H1 (cell line): ENCODE measurements at regions not wholly inside any gene's neighbourhood (a gene's known extent, or its start where the extent isn't known, plus 50 kb on each side); places are given as distances from the start of the nearest gene placed in this dataset.

ENCODE experiments used
- CTCF ChIA-PET: fragments of 300-600 bp; sonication (Branson Sonifier 250); formaldehyde crosslinking; loops from one replicate; lab custom pipeline; 2021; ENCODE audit not compliant: partially characterized antibody; lab: Charles Lee
- POLR2A ChIA-PET: fragments of 300-600 bp; sonication (Branson Sonifier 250); formaldehyde crosslinking; loops from one replicate; lab custom pipeline; 2021; ENCODE audit warnings: inconsistent platforms; ENCODE audit not compliant: partially characterized antibody; lab: Charles Lee
- DNase-seq, 2 experiments: peaks; one replicate each; pipeline versions ENCODE4 v3.0.0 to v3.0.0-alpha.2; 2010 to 2022; ENCODE audit warnings: low spot score in 2 of 2, low read depth in 1 of 2, mixed read lengths in 1 of 2
- FAIRE-seq: peaks from 2 replicates; lab custom pipeline; 2011; peaks lifted over from hg19 to GRCh38; lab: Jason Lieb, UNC
- H2AFZ ChIP-seq: 2 replicates; pipeline ENCODE4 v1.8.1; 2012; ENCODE audit warnings: low read length, inconsistent platforms
- H2AK5ac ChIP-seq: 2 replicates; pipeline ENCODE4 v1.6.1; 2013; ENCODE audit warnings: low read depth, low read length
- H2BK120ac ChIP-seq: replicated peaks from 2 replicates; pipeline ENCODE3; 2013; ENCODE audit warnings: low read depth, low read length, inconsistent platforms
- H2BK12ac ChIP-seq: 2 replicates; pipeline ENCODE4 v1.6.1; 2013; ENCODE audit warnings: low read depth, low read length
- H2BK15ac ChIP-seq: 2 replicates; pipeline ENCODE4 v1.6.1; 2013; ENCODE audit warnings: low read length
- H2BK20ac ChIP-seq: 2 replicates; pipeline ENCODE4 v1.6.1; 2013; ENCODE audit warnings: low read length
- H2BK5ac ChIP-seq: 2 replicates; pipeline ENCODE4 v1.6.1; 2013; ENCODE audit warnings: low read depth, low read length
- H3K14ac ChIP-seq: 2 replicates; pipeline ENCODE4 v1.6.1; 2013; ENCODE audit warnings: inconsistent platforms; ENCODE audit not compliant: insufficient read length
- H3K18ac ChIP-seq: 2 replicates; pipeline ENCODE4 v1.6.1; 2013; ENCODE audit warnings: low read length; ENCODE audit errors: extremely low read depth
- H3K23ac ChIP-seq: 2 replicates; pipeline ENCODE4 v1.6.1; 2013; ENCODE audit warnings: inconsistent platforms; ENCODE audit not compliant: insufficient read length
- H3K23me2 ChIP-seq: 2 replicates; pipeline ENCODE4 v1.6.1; 2013; ENCODE audit warnings: low read depth, low read length
- H3K27ac ChIP-seq: 2 replicates; pipeline ENCODE4 v1.6.1; 2011; ENCODE audit warnings: low read depth, low read length, inconsistent platforms
- H3K27me3 ChIP-seq, 4 experiments: replicated peaks in 1 of 4; 1 replicate in 1 of 4; 2 replicates in 3 of 4; pipeline versions ENCODE4 v1.6.1 to v1.8.1; 2011 to 2013; ENCODE audit warnings: low read length in 3 of 4, mild to moderate bottlenecking in 3 of 4, inconsistent platforms in 2 of 4, mixed read lengths in 2 of 4, moderate library complexity in 1 of 4; ENCODE audit not compliant: control insufficient read depth in 3 of 4, insufficient read depth in 3 of 4; ENCODE audit errors: extremely low read depth in 1 of 4
- H3K36me3 ChIP-seq, 4 experiments: 2 replicates each; pipeline versions ENCODE4 v1.6.1 to v1.8.1; 2011 to 2013; ENCODE audit warnings: mild to moderate bottlenecking in 4 of 4, low read length in 3 of 4, moderate library complexity in 2 of 4, control low read depth in 1 of 4, inconsistent platforms in 1 of 4; ENCODE audit not compliant: insufficient read depth in 4 of 4, control insufficient read depth in 2 of 4
- H3K4ac ChIP-seq: replicated peaks from 2 replicates; pipeline ENCODE3; 2013; ENCODE audit warnings: low read length, low read depth, mixed read lengths, inconsistent platforms; ENCODE audit not compliant: insufficient read length
- H3K4me1 ChIP-seq, 4 experiments: replicated peaks in 1 of 4; 1 replicate in 1 of 4; 2 replicates in 3 of 4; pipeline versions ENCODE4 v1.6.1 to v1.8.1; 2011 to 2013; ENCODE audit warnings: low read length in 3 of 4, inconsistent platforms in 2 of 4, mixed read lengths in 1 of 4; ENCODE audit not compliant: insufficient read depth in 4 of 4, control insufficient read depth in 3 of 4
- H3K4me2 ChIP-seq, 2 experiments: 2 replicates each; pipeline versions ENCODE4 v1.6.1 to v1.8.1; 2011 to 2013; ENCODE audit warnings: low read depth in 2 of 2, low read length in 2 of 2, control low read depth in 1 of 2, inconsistent platforms in 1 of 2, mild to moderate bottlenecking in 1 of 2; ENCODE audit not compliant: insufficient read depth in 1 of 2
- H3K4me3 ChIP-seq, 4 experiments: fragments of 200-600, 300-600 bp in 1 of 4; sonication (generic), shearing (Covaris generic), sonication (Bioruptor Twin) in 1 of 4; 2 replicates each; pipeline versions ENCODE4 v1.5.1 to v1.8.1; 2011 to 2016; ENCODE audit warnings: low read length in 4 of 4, low read depth in 3 of 4, control low read depth in 2 of 4, inconsistent platforms in 2 of 4, mild to moderate bottlenecking in 2 of 4, mixed read lengths in 1 of 4, moderate library complexity in 1 of 4; ENCODE audit not compliant: insufficient read depth in 2 of 4; ENCODE audit errors: extremely low read depth in 1 of 4
- H3K56ac ChIP-seq: replicated peaks from 2 replicates; pipeline ENCODE3; 2013; ENCODE audit warnings: low read depth, mild to moderate bottlenecking, mixed read lengths, low read length, inconsistent platforms; ENCODE audit not compliant: insufficient read length
- H3K79me1 ChIP-seq: 2 replicates; pipeline ENCODE4 v1.6.1; 2013; ENCODE audit warnings: low read depth, low read length, control low read depth
- H3K79me2 ChIP-seq, 2 experiments: 2 replicates each; pipeline versions ENCODE4 v1.6.1 to v1.8.1; 2012 to 2013; ENCODE audit warnings: low read length in 2 of 2, mild to moderate bottlenecking in 2 of 2, inconsistent platforms in 1 of 2; ENCODE audit not compliant: insufficient read depth in 2 of 2, control insufficient read depth in 1 of 2
- H3K9ac ChIP-seq, 4 experiments: replicated peaks in 1 of 4; 1 replicate in 1 of 4; 2 replicates in 3 of 4; pipeline versions ENCODE4 v1.6.1 to v1.8.1; 2011 to 2013; ENCODE audit warnings: low read depth in 3 of 4, low read length in 3 of 4, control low read depth in 2 of 4, mild to moderate bottlenecking in 2 of 4, moderate library complexity in 2 of 4, inconsistent platforms in 1 of 4; ENCODE audit errors: extremely low read depth in 1 of 4
- H3K9me3 ChIP-seq, 2 experiments: 2 replicates each; pipeline versions ENCODE4 v1.6.1 to v1.8.1; 2012 to 2013; ENCODE audit warnings: mild to moderate bottlenecking in 2 of 2, moderate library complexity in 2 of 2, control low read depth in 1 of 2, inconsistent platforms in 1 of 2, low read depth in 1 of 2, low read length in 1 of 2, mixed read lengths in 1 of 2; ENCODE audit not compliant: insufficient read depth in 2 of 2
- H4K20me1 ChIP-seq, 2 experiments: replicated peaks in 1 of 2; 2 replicates each; pipeline versions ENCODE3 to v1.8.1; 2011 to 2013; ENCODE audit warnings: inconsistent platforms in 2 of 2, low read length in 2 of 2, mild to moderate bottlenecking in 1 of 2; ENCODE audit not compliant: insufficient read depth in 2 of 2, control insufficient read depth in 1 of 2
- H4K5ac ChIP-seq: 2 replicates; pipeline ENCODE4 v1.6.1; 2013; ENCODE audit warnings: low read length, low read depth, mixed read lengths, inconsistent platforms; ENCODE audit not compliant: insufficient read length
- H4K8ac ChIP-seq: 2 replicates; pipeline ENCODE4 v1.8.0; 2013; ENCODE audit warnings: mild to moderate bottlenecking, moderate library complexity, low read length, inconsistent platforms; ENCODE audit not compliant: insufficient read depth; ENCODE audit errors: extremely low read depth
- H4K91ac ChIP-seq: replicated peaks from 2 replicates; pipeline ENCODE3; 2013; ENCODE audit warnings: low read length, mixed read lengths, inconsistent platforms; ENCODE audit not compliant: insufficient read length
- ATF2 ChIP-seq: IDR thresholded peaks from 2 replicates; pipeline ENCODE4 v1.6.1; 2012; ENCODE audit warnings: low read length, inconsistent platforms
- CTCF ChIP-seq, 3 experiments: IDR thresholded peaks; 1 replicate in 2 of 3; 2 replicates in 1 of 3; pipeline versions ENCODE4 v1.5.1 to v1.6.1; 2011; ENCODE audit warnings: low read length in 3 of 3, mild to moderate bottlenecking in 3 of 3, inconsistent platforms in 2 of 3, low read depth in 1 of 3, moderate library complexity in 1 of 3; ENCODE audit not compliant: insufficient read depth in 1 of 3; ENCODE audit errors: control extremely low read depth in 1 of 3
- MAFK ChIP-seq: IDR thresholded peaks from 2 replicates; pipeline ENCODE4 v1.6.1; 2012; ENCODE audit warnings: low read depth, mild to moderate bottlenecking, improper control_type of control experiment, low read length
- RAD21 ChIP-seq, 2 experiments: IDR thresholded peaks in 1 of 2; conservative IDR thresholded peaks in 1 of 2; 2 replicates each; pipeline ENCODE4 v1.6.1; 2011; ENCODE audit warnings: low read depth in 2 of 2, low read length in 2 of 2, improper control_type of control experiment in 1 of 2, inconsistent platforms in 1 of 2, mild to moderate bottlenecking in 1 of 2, moderate library complexity in 1 of 2
- WGBS, 2 experiments: shearing (Covaris generic) in 1 of 2; methylation state at CpG; one replicate each; pipeline versions ENCODE4 v1.1.6 to v1.1.7; 2013 to 2015; ENCODE audit warnings: low lambda C conversion rate in 2 of 2, mixed read lengths in 2 of 2, inconsistent platforms in 1 of 2, low coverage in 1 of 2, missing lambda C conversion rate in 1 of 2; ENCODE audit not compliant: insufficient replicate concordance in 2 of 2, insufficient coverage in 1 of 2, insufficient read length in 1 of 2; ENCODE audit errors: extremely low coverage in 1 of 2, missing lambda C conversion rate in 1 of 2; 5-methylcytosine and 5-hydroxymethylcytosine counted together

GRCh38 chr3:168511428-168512014, 415.8 kb upstream of the GOLIM4 start:
- Histone ChIP-seq H3K79me1 (no peaks in the 10 kb centered on the region), H4K91ac (no peak overlapping the region), H3K23me2 (no peaks in the 10 kb centered on the region), H3K9ac (no peak overlapping the region), H3K56ac (no peak overlapping the region), H3K27me3 (no peaks in the 10 kb centered on the region), H2BK120ac (no peak overlapping the region), H3K4ac (no peak overlapping the region), H4K8ac (no peak overlapping the region), H3K79me2 (no peaks in the 10 kb centered on the region), H2AFZ (no peak overlapping the region), H2BK20ac (no peak overlapping the region), H3K14ac (no peak overlapping the region), H4K5ac (peak overlapping the region; percentile 59), H3K27ac (no peak overlapping the region), H2BK5ac (no peak overlapping the region), H3K4me1 (peaks cover 2 to 7% (median 5%) of the 10 kb centered on the region in 4 experiments; a peak in 2 of 7 replicates), H3K4me2 (no peak overlapping the region), H3K18ac (no peak overlapping the region), H3K23ac (no peak overlapping the region), H4K20me1 (no peaks in the 10 kb centered on the region), H2AK5ac (no peak overlapping the region), H2BK12ac (no peak overlapping the region), H2BK15ac (no peak overlapping the region), H3K9me3 (no peaks in the 10 kb centered on the region), H3K36me3 (no peaks in the 10 kb centered on the region), H3K4me3 (no peak overlapping the region)
- DNase-seq = no peak
- peak in 2 of 3 experiments; percentile 47 to 58; a peak in 2 of 4 replicates for TF ChIP-seq CTCF (IDR thresholded peaks at IDR 0.05; ENCODE audit: control extremely low read depth in 1 of 3, insufficient read depth in 1 of 3, low read depth in 1 of 3, low read length in 3 of 3)
- peak; percentile 70 to 72 for TF ChIP-seq RAD21 (IDR thresholded peaks at IDR 0.05 in 1 of 2, conservative IDR thresholded peaks at IDR 0.05 in 1 of 2; ENCODE audit: low read depth in 2 of 2, low read length in 2 of 2)
- TF ChIP-seq MAFK = no peak
- TF ChIP-seq ATF2 = no peak
- CTCF ChIA-PET = interaction anchor here (0.6 to 2.0 kb wide), 29 partner anchors 9 to 353 kb away, joined by 3 to 36 read pairs (median 4); no protein-coding TSS in a partner anchor
- WGBS, 2 experiments = 36% methylated on average over 3 of the region's 3 CpGs; no CpG with 5 or more reads in 1 of the 2 experiments
- peak; percentile 88 for FAIRE-seq
- POLR2A ChIA-PET = interaction anchor here (1.2 to 1.8 kb wide), 2 partner anchors 109 to 110 kb away, joined by 3 to 4 read pairs; no protein-coding TSS in a partner anchor
